Daoy (cell line): ENCODE measurements at regions not wholly inside any gene's neighbourhood (a gene's known extent, or its start where the extent isn't known, plus 50 kb on each side); places are given as distances from the start of the nearest gene placed in this dataset.

ENCODE experiments used
- DNase-seq: peaks from one replicate; pipeline ENCODE4 v3.0.0-alpha.2; 2015; ENCODE audit warnings: low read depth

DNA sequence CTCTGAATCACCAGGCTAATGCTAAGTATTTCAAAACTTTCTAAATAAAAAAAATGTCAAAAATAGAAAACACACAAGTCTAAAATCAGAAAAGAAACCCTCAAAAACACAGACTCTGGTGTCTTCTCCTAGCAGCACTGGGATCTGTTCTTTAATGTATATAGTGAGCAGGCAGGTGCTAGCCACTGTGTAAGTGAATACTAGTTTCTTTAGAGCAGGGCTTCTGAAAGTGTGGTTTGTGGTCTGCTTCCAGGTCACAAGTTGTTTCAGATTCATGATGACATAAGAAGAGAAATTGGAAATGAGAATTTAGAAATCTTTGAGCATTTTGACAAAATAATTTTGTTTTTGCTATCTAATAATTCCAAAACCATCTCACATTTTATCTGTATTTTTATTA is 763.1 kb downstream of the USP25 start:
- no peak for DNase-seq

DNA sequence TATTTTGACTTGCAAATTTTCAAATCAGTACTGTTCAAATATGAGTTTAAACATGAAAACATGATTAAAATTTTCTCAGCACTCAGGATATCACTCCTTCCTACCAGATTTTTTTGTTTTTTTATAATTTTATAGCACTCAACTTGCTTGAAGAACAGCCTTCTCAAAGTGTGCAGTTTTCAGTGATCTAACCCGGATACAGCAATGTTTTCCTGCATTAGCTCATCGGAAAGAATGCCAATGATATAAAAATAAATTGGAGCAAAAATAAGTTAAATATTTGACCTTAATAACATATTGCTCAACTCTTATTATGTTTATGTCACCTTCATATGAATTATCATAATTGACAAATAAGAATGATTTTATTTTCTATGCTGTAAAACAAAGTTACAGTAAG is 766.8 kb downstream of the USP25 start:
- DNase-seq = no peak

DNA sequence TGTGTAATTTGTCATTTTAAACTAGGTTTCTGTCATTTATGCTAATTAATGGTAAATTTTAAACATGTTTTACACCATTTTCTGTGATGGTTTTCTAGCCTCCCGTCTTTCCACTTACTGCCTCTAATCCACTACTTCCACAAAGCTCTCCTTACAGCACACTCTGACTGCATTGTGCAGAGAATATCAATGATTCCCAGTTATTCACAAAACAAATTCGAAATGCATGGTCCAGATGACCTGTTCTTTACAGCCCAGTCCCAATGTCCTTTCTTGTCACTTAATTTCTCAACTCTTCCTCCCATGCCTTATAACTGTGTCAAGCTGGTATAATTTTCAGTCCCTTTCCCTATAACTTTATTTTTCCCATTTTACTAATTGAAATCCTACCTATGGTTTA is 770.5 kb downstream of the USP25 start:
- DNase-seq = no peak

DNA sequence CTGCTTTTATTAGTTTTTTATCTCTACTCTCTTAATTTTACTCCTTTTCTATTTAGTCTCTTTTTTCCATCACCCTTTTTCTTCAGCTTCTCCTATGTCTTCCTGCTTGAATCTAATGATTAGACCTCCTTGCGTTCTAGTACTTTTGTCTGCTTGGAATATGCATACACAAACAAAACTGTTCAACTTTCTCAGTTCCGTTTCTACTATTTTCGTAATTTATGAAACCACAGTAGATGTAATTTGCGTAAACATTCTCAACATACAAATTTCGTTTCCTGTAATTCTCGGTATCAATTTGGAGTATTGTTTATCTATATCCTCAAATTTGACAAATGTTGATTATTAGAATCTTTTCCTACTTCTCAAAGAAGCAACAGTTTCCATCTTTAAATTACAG is 772.5 kb downstream of the USP25 start:
- DNase-seq = no peak

DNA sequence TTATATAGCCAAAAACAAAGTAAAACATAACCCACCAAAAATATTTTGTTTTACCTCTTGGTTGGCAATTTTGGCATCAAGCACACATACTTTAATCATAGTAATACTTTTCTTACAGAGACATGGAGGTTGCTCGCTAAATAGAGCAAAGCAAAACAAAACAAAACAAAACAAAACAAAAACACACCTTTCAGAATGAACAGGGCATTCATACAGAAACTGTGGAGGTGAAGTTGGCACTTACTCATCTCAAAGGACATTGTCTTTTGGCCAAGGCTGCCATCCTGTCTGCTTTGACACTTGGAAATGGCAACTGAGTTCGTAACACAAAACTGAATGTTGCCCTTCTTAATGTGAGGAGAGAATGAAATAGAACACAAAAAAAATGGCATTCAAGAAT is 773.1 kb downstream of the USP25 start:
- DNase-seq = no peak

DNA sequence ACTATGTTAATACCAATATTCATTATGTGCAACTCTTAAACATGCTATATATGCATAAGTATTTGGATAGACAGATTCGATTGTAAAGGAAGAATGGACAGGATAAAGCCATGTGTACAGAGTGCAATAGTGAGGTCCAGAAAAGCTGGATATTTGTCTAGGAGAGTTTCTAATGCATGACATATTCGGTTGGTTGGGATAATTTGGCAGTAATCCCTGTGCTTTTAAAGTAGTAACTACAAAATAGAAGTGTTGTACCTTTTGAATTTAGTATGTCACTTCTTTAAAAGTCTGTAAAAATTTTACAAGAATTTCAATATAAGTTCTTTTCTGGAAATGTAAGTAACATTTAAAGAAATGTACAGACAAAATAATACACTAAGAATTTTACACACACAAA is 774.5 kb downstream of the USP25 start:
- no peak for DNase-seq

DNA sequence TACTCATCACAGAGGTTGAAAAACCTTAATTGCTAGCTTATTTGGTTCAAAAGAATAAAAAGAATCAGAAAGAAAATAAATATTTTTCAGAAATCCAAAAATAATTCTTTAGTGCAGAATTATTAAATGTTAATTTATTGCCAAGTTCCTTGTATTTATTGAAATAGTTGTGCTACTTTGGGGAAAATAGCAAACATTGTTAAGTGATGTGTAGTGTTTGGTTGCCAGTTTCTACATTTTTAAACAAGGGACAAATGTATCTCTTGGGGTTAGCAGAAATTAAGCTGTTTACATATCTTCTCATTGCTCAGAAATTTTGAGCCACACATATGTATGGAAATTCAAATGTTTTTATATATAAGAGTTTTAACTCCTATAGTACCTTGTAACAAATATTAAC is 775.0 kb downstream of the USP25 start:
- DNase-seq = no peak

DNA sequence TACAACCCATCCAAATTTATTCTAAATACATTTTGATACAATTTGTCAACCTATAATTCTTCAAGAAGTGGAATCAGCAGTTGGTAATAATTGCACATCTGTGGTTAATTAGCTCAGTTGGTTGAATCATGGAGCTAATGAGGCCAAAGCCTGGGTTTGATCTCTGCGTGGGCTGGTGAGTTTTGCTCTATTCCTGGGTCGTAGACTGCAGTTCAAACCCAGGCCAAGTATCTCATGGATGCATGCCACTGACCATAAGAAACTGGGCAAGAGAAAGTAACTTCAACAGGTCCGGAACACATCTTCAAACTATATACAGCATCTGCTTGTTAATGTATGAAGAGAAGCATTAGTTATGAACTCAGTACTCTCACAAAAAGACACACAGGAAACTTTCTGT is 779.7 kb downstream of the USP25 start:
- DNase-seq = no peak

DNA sequence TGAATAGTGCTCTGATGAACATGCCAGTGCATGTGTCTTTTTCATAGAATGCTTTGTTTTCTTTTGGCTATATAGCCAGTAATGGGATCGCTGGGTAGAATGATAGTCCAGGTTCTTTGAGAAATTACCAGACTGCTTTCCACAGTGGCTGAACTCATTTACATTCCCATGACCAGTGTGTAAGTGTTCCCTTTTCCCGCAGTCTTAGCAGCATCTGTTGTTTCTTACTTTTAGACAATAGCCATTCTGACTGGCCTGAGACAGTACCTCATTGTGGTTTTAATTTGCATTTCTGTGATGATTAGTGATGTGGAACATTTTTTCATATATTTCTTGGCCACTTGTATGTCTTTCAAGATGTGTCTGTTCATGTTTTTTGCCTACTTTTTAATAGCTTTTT is 784.5 kb downstream of the USP25 start:
- DNase-seq = no peak

DNA sequence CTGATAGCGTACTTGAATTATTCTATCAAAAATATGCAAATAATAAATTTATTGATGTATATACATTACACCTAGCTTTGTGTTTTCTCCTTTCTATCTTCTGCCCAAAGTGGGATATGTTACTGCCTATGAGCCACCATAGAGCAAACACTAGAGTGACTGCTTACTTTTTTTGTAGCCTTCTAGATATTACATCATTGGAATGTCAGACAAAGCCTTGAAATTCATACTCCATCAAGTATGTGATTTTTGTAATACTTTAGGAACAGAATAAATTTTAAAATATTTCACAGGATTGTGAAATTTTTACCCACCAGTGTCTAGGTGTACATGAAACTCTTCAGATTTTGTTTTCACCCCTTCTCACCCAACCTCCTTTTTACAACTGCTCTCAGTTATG is 787.6 kb downstream of the USP25 start:
- no peak for DNase-seq

DNA sequence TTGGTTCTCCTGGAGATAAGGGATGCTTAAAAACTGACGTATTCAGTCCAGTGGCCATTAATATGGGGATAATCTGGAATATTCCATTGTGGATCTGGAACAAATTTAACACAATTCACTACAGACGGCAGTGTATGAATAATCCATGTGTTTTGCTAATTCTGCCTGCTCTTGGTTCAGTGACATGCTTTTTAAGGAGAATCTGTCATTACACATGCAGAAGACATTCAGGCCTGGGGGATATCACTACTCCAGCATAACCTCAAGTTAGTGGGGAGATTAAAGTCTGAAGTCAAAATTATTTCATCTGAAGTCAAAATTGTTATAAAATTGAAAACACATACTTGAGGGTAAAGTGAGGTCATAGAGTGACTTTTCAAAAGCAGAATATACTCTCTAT is 789.3 kb downstream of the USP25 start:
- no peak for DNase-seq

DNA sequence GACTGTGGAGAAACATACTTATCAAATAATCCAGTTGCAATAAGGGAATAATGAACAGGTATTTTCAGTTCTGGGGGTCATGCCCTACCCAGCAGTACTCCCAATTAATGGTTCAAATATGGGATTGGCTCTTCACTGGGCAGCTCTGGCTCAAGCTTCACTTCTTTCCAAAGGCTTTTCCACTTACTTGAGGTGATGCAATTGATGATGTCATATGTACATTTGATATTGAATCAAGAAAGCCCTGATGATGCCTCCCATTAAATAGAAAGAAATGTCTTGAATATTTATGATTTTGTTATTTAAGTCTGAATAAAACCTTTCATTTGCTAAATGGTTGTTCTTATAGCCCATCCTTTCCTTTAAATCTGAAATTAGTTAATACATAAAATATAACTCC is 789.9 kb downstream of the USP25 start:
- DNase-seq = no peak

DNA sequence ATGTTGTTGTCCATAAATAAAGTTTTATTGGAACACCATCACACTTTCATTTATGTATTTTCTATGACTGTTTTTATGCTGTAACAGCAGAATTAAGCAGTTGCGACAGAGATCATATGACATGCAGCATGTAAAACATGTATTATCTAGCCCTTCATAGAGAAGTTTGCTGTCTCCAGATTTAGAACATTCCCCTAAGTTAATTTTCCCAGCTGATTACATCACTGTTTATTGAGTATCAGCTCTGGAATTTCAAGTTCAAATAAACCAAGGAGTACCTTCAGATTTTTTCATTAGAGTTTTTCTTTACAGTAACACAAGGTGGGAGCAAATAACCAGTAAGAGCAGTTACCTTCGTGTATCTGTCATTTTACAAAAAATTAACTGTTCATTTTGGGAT is 792.8 kb downstream of the USP25 start:
- DNase-seq = no peak

DNA sequence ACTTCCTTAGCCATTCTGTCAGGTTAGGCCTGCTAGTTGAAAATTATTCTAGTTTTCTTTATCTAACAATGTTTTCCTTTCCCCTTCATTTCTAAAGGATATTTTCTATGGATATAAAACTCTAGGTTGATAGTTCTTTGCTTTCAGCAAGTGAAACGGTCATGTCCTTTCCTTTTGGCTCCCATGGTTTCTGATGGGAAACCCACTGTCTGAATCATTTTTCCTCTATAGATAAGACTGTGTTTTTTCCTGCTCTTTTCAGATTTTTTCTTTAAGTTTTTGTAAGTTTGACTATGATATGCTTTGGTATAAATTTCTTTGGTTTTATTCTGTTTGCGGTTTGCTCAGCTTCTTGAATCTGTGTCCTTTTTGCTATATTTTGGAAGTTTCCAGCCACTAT is 800.9 kb downstream of the USP25 start:
- DNase-seq = no peak

DNA sequence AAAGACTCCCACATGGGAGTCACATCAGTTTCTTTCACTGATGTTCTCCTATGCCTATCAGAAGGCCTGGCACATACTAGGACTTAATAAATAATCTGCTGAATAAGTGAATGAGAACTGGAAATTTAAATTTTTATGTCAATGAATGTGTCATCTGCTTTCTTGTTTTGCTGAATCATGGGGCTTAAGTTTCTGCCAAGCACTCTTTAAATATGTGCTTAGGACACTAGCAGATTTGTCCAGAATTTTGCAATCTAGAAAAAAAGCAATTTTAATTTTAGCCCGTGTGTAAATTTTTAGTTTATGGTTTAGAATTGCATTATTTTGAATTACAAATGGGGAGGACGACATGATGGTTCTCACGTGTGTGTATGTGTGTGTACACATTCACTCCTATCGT is 803.1 kb downstream of the USP25 start:
- DNase-seq = no peak

DNA sequence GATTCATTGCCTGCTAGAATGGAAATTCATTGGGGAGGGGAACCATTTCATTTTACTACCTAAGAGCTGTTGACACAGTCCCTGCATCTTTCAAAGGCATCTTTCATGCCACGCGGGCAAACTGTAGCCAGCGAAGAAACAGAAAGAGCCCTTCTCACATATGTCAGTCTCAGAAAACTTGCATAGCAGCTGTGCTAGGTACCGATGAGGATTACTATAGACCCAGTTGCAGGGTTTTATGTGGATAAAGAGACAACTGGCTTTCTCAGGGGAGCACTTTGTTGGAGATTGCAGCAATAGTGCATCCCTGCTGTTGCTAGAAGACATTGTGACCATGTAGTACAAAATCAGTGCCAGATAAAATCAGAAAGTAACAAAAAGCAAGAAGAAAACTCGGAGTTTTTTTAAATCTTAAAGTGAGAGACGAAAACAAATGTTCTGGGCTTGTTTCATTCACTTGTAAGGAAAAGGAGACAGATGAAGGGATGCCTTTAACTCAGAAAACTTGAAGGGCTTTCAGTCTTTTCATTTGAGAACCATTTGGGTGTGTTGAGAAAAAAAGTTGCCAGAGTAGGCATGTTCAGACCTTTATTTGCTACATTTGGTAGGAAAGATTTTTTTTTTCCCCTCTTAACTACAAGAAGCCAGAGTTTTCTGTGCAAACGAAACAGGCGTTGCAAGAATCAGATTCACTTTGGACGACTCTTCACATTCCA is 804.1 kb downstream of the USP25 start:
- no peak for DNase-seq

DNA sequence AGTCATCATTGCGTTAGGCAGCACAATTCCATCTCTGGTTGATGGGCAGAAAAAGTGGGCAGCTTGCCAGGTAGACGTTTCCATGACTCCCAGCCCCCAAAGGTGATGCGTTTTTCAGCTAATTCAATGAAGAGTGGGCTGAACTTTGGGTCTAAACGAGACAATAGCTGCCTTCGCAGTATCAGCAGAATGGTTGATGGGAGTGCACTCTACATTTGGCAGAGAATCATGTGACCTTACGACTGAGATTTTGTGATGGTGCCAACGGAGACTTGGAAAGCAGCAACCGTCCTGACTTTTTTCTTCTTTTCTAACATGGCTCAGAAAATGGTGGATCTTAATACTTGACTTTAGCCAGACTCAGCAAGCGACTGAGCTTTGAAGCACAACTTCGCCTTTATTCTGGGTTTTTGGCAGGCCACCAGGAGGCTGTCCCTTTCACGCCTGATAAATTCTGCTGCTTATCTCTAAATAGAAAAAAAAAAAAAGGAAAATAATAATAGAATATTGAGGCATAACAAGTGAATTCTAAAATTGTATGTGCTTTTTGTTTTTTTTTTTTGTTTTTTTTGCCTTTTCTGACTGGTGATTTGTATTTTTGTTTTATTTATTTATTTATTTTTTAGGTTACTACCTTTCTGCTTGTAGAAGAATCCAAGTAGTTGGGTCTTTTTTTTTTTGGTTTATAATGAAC is 804.8 kb downstream of the USP25 start:
- peak; percentile 9 for DNase-seq

DNA sequence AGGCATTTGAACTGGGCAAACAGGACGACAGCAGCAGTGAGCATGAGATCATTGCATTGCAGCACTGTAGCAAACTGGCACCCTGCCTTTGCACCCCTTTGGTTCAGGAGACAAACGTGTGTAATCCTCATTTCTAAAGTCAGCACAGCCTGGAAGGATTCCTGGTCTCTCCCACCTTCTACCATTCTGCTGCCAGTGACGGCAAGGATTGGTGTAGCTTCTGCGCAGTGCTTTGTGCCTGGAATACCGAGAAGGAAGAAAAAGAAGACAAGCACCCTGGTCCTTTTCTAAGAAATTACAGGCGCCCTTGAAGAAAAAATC is 805.3 kb downstream of the USP25 start:
- peak; percentile 53 for DNase-seq

DNA sequence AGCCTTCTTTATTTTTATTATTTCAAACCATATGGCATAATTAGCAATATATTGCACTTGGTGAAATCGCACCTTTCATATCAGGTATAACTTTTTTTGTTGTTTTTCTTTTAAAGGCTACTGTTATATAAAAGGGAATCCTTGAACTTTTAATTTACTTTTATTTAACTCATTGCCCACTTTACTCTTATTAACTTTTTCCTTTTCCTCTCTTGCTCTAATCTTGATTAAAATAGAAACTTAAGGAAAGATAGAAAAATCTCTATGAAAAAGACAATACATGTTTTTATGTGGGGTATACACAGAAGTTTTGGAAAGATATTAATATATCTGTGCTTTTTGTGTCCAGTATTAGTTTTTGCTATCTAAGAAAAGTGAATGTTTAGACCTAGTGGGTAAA is 805.8 kb downstream of the USP25 start:
- no peak for DNase-seq

DNA sequence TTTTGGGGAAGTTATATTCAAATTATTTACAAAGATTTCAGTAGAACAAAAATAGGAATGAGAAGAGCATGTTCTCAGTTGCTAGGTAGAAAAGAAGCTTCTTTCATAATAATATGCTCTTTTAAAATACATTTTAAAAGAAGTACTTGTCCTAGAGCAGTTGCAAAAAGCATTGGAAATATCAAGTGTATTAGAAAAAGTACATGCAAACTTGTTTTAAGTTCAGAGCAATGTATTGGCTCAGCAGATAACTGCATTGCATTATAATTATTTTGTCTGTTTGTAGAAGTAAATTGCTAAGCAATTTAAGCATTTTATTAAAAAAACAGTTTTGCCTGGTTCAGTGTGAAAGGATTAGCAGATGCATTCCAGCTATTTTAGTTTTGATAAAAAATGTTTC is 806.4 kb downstream of the USP25 start:
- DNase-seq = no peak

DNA sequence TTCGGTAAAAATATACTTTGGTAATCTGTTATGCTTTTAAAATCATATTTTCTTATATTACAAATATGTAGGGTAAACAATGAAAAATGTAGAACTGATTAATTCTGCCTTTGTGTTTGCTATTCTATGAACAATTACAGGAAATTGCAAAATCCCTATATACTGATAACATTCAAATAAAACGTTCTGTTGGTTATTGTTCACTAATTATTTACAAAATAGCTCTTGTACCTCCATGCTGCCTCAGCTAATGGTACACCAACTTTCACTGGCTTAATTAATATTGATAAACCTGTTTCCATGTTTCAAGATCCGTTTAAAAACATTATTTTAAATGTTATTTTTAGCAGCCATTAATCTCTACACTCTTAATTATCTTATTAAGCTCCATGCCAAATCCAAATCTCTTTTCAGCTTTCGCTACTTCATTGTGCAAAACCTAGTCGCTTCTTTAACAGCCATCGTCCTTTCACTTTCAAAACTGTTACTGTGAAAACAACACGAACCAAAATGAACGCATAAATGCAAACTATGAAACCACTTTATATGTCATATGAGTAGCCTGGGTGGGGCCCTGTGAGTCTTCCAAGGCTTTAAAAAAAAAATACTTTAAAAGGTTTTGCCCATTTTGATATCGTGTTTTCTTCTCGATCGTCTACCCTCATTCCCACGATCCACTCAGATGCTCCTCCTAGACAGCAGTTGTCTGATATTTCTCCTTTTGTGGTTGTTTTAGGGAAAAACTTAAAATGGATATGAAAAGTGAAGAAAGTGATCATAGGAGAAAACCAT is 807.1 kb downstream of the USP25 start:
- peak; percentile 7 for DNase-seq

DNA sequence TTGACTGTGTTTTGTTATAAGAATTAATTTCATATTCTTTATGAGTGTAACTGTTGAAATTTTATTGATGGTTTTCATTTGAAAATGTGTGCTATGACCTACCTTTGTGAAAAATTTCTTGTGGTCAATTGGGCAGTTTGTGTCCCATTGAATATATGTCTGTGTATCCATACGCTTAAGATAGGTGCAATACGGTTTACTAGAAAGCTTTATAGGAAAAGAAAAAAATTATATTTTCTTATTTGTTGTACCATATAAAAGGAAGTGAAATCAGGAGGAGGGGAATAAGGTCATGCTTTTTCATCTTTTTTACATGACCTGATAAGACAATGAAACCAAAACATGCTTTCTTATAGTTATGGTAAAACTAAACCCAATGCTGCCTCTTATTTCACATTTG is 807.7 kb downstream of the USP25 start:
- no peak for DNase-seq

DNA sequence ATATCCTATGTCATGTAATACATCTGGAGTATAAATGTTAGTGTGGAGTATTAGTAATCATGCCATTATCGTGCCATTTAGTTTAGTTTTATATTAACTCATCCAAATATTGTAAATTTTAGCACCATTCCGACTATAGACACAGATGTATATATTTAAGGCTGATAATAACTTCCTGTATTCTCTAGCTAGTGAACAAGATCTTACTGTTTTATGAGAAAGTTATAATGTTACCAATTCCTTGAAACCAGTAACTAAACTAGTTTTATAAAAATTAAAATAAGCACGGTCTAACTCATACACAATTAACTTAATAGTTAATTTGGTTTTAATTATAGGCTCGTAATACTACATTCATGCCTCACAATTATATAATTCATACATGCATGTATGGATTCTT is 808.6 kb downstream of the USP25 start:
- DNase-seq = no peak
